HL-60 (cell line): ENCODE measurements at regions not wholly inside any gene's neighbourhood (a gene's known extent, or its start where the extent isn't known, plus 50 kb on each side); places are given as distances from the start of the nearest gene placed in this dataset.

Experiments used
- DNase-seq, 2 experiments: peaks; one replicate each; pipeline ENCODE4 v3.0.0-alpha.2; 2010 to 2020; ENCODE audit warnings: low read depth in 1 of 2, low spot score in 1 of 2
- H3K27ac ChIP-seq: fragments of 250-450 bp; sonication (Bioruptor Pico); replicated peaks from 2 replicates; pipeline ENCODE4 v1.5.1; 2020; ENCODE audit warnings: mild to moderate bottlenecking, moderate library complexity
- H3K27me3 ChIP-seq: fragments of 250-450 bp; sonication (Bioruptor Pico); 2 replicates; pipeline ENCODE4 v1.5.1; 2021; ENCODE audit warnings: mild to moderate bottlenecking, moderate library complexity; ENCODE audit not compliant: insufficient read depth, poor library complexity, severe bottlenecking
- H3K4me3 ChIP-seq: replicated peaks from 2 replicates; pipeline ENCODE4 v1.5.1; 2011; ENCODE audit warnings: mild to moderate bottlenecking, control low read depth, low read length; ENCODE audit not compliant: insufficient read depth
- GABPA ChIP-seq: IDR thresholded peaks from 2 replicates; pipeline ENCODE4 v1.6.1; 2012; ENCODE audit warnings: low read depth
- POLR2AphosphoS5 ChIP-seq: IDR thresholded peaks from 2 replicates; pipeline ENCODE4 v1.6.1; 2012; ENCODE audit warnings: low read depth
- SPI1 ChIP-seq: IDR thresholded peaks from 2 replicates; pipeline ENCODE4 v1.6.1; 2012; ENCODE audit warnings: low read depth, mild to moderate bottlenecking, borderline replicate concordance
- TF ChIP-seq, protein P1 (sequence below): IDR thresholded peaks from 2 replicates; pipeline ENCODE4 v1.6.1; 2012; ENCODE audit warnings: low read depth; ENCODE audit not compliant: insufficient replicate concordance
- TF ChIP-seq, protein P2 (sequence below): IDR thresholded peaks from one replicate; pipeline ENCODE4 v1.5.1; 2011; ENCODE audit warnings: low read length, control low read depth, inconsistent platforms; ENCODE audit not compliant: insufficient read depth

DNA sequence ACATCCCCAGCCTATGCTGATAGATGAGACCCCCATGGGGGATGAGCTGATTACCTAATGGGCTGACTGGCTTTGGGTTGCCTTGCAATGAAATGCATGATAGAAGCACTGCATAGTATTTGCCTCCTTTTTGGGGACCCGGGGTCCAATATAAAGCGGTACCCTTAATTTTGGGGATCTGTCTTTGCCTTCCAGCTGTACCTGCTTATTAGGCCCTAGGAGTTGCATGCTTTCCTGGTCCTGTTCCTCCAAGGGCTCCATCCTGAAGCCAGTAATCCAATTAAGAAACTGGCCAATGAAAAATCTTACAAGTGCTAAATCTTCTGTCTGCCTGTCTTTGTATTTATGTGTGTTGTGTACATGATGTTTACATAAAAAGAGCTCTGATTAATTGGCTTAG, 791.6 kb downstream of the TRIML1 start:
- Histone ChIP-seq H3K4me3 (no peak overlapping the region), H3K27ac (no peak overlapping the region), H3K27me3 (no peaks in the 10 kb centered on the region)
- TF ChIP-seq GABPA (no peak), POLR2AphosphoS5 (no peak), SPI1 (no peak)
- TF ChIP-seq, protein P1, sequence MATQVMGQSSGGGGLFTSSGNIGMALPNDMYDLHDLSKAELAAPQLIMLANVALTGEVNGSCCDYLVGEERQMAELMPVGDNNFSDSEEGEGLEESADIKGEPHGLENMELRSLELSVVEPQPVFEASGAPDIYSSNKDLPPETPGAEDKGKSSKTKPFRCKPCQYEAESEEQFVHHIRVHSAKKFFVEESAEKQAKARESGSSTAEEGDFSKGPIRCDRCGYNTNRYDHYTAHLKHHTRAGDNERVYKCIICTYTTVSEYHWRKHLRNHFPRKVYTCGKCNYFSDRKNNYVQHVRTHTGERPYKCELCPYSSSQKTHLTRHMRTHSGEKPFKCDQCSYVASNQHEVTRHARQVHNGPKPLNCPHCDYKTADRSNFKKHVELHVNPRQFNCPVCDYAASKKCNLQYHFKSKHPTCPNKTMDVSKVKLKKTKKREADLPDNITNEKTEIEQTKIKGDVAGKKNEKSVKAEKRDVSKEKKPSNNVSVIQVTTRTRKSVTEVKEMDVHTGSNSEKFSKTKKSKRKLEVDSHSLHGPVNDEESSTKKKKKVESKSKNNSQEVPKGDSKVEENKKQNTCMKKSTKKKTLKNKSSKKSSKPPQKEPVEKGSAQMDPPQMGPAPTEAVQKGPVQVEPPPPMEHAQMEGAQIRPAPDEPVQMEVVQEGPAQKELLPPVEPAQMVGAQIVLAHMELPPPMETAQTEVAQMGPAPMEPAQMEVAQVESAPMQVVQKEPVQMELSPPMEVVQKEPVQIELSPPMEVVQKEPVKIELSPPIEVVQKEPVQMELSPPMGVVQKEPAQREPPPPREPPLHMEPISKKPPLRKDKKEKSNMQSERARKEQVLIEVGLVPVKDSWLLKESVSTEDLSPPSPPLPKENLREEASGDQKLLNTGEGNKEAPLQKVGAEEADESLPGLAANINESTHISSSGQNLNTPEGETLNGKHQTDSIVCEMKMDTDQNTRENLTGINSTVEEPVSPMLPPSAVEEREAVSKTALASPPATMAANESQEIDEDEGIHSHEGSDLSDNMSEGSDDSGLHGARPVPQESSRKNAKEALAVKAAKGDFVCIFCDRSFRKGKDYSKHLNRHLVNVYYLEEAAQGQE = no peak
- TF ChIP-seq, protein P2, sequence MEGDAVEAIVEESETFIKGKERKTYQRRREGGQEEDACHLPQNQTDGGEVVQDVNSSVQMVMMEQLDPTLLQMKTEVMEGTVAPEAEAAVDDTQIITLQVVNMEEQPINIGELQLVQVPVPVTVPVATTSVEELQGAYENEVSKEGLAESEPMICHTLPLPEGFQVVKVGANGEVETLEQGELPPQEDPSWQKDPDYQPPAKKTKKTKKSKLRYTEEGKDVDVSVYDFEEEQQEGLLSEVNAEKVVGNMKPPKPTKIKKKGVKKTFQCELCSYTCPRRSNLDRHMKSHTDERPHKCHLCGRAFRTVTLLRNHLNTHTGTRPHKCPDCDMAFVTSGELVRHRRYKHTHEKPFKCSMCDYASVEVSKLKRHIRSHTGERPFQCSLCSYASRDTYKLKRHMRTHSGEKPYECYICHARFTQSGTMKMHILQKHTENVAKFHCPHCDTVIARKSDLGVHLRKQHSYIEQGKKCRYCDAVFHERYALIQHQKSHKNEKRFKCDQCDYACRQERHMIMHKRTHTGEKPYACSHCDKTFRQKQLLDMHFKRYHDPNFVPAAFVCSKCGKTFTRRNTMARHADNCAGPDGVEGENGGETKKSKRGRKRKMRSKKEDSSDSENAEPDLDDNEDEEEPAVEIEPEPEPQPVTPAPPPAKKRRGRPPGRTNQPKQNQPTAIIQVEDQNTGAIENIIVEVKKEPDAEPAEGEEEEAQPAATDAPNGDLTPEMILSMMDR = no peak
- DNase-seq = no peak

DNA sequence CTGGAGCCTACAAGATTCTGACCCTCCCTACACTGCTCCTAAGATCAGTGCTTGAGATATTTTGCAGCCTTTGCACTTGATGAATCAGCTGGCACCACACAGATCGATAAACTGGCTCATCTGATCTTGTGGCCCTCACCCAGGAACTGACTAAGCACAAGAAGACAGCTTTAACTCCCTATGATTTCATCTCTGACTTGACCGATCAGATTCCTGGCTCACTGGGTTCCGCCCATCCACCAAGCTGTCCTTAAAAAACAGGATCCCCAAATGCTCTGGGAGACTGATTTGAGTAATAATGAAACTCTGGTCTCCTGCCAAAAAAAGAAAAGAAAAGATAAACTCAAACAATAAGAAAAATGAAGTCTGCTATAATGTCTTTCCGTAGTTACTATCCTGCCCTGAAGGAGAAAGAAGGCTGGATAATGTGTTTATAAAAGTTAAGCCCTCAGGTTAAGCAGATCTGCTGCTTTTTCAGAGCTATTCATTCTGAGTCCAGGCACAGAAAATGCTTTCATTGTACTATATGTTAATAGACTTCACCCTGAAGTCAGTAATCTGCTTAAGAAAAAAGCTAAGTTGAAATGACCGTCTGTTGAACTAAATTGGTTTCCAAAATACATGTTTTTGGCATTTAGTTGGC, 795.2 kb downstream of the TRIML1 start:
- TF ChIP-seq SPI1 (no peak), POLR2AphosphoS5 (no peak), GABPA (no peak)
- TF ChIP-seq, protein P2 = no peak
- TF ChIP-seq, protein P1 = no peak
- Histone ChIP-seq H3K27me3 (no peaks in the 10 kb centered on the region), H3K4me3 (no peak overlapping the region), H3K27ac (no peak overlapping the region)
- no peak for DNase-seq

DNA sequence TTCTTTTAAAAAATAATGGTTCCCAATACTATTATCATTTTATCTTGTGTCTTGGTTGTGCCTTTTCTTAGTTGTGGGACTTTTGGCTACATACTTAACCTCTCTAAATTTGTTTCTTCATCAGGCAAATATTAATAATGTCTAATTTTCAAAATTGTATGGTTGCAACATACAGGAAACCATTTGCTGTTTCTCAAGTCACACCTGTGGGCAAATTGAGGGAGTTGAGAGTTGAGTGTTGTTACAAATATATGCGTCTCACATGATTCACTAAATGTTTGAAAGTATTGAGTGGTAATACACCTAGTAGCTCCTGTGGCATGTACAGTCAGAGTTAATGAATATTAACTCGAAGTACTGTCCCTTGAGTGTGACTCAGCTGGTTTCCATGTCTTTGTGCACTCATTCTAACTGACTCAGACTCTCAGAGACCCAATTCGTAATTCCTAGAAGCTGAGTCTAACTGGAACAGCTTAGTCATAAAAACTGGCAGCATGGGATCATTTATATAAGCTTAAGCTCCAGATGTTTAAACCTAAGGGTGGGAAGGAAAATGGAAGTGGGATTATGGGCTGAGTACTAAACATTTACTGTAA, 802.4 kb downstream of the TRIML1 start:
- Histone ChIP-seq H3K4me3 (no peak overlapping the region), H3K27me3 (no peaks in the 10 kb centered on the region), H3K27ac (no peak overlapping the region)
- no peak for TF ChIP-seq SPI1
- TF ChIP-seq, protein P2 = no peak
- TF ChIP-seq, protein P1 = no peak
- TF ChIP-seq GABPA = no peak
- no peak for TF ChIP-seq POLR2AphosphoS5
- DNase-seq = no peak
